Type B pancreatic cell (in vitro differentiated cells): ENCODE measurements at regions not wholly inside any gene's neighbourhood (a gene's known extent, or its start where the extent isn't known, plus 50 kb on each side); places are given as distances from the start of the nearest gene placed in this dataset.

Source experiments
- DNase-seq: peaks from one replicate; pipeline ENCODE4 v3.0.0; 2021; ENCODE audit warnings: mixed read lengths; ENCODE audit not compliant: unreplicated experiment; ENCODE audit errors: extremely low spot score
- H3K27ac Mint-ChIP-seq: 2 replicates; pipeline ENCODE4 v1.8.0; 2021; ENCODE audit warnings: mild to moderate bottlenecking, mixed read lengths
- H3K27me3 Mint-ChIP-seq: 2 replicates; pipeline ENCODE4 v1.8.0; 2021; ENCODE audit warnings: mixed read lengths
- H3K36me3 Mint-ChIP-seq: 2 replicates; pipeline ENCODE4 v1.8.0; 2021; ENCODE audit warnings: mixed read lengths
- H3K4me1 Mint-ChIP-seq: one replicate; pipeline ENCODE4 v1.8.0; 2021; ENCODE audit warnings: mixed read lengths; ENCODE audit not compliant: unreplicated experiment
- H3K4me3 Mint-ChIP-seq: 2 replicates; pipeline ENCODE4 v1.8.0; 2021; ENCODE audit warnings: mild to moderate bottlenecking, mixed read lengths
- H3K9me3 Mint-ChIP-seq: 2 replicates; pipeline ENCODE4 v1.8.0; 2021; ENCODE audit warnings: mixed read lengths
- CTCF ChIP-seq: fragments of 200-600 bp; sonication (generic); conservative IDR thresholded peaks from 2 replicates; pipeline ENCODE4 v1.5.0; 2021; ENCODE audit warnings: antibody characterized with exemption, mild to moderate bottlenecking

DNA sequence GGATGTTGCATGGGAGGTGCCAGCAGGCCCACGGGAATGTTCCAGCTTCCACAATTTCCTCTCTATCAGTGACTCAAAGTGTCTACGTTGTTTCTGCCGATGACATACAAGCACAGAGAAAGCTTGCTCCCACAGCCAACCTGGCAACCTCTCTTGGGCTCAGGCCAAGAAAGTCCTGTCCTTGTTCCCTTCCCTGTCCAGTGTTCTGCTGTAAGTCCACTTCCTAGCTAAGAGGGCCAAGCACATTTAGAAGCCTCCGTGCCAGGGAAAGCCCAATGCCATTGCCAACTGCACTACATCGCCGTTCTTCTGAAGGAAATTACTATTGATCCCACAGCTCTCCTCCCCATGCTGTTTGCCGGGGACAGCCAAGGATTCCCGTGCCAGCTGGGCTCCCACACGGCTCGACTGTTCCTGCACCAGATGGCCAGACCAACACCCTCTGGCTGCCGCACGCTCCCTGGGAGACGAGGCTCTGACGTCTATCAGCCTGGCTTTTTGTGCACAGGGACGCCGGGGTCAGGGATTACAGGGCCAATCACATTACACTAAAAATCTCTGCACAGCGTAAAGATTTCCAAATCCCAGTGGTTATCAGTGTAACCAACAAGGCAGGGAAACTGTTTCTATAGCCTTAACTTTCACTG lies 284.0 kb downstream of the BCOR start:
- H3K36me3 Mint-ChIP-seq = no peaks in the 10 kb centered on the region
- DNase-seq = no peak
- peaks cover 19% of the 10 kb centered on the region for H3K4me1 Mint-ChIP-seq
- H3K9me3 Mint-ChIP-seq = peaks cover 3% of the 10 kb centered on the region
- no peak for TF ChIP-seq CTCF
- no peak overlapping the region for H3K4me3 Mint-ChIP-seq
- peak overlapping the region; percentile 27 for H3K27ac Mint-ChIP-seq
- H3K27me3 Mint-ChIP-seq = peaks cover 13% of the 10 kb centered on the region

DNA sequence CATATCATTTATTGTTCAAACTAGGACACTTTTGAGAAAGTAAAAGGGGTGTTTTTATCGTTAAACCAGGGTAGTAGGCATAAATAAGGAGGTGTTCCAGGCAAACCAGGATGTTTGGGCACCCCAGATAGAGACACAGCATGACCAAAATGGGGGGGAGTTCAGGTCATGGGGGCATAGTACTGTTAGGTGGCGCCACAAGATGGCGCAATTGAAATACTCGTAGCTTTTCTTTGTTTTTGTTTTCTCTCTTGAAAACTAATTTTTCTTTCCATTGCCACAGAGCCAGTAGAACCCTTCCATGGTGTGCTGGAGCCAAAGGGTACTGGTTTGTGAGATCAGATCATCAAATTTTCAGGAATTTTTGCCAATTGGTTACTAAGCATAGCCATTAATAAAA lies 283.4 kb downstream of the BCOR start:
- Mint-ChIP-seq H3K9me3 (peaks cover 3% of the 10 kb centered on the region), H3K4me3 (no peak overlapping the region), H3K27me3 (peaks cover 13% of the 10 kb centered on the region), H3K4me1 (peaks cover 19% of the 10 kb centered on the region), H3K27ac (peak overlapping the region; percentile 27), H3K36me3 (no peaks in the 10 kb centered on the region)
- TF ChIP-seq CTCF = peak; percentile 66
- no peak for DNase-seq

DNA sequence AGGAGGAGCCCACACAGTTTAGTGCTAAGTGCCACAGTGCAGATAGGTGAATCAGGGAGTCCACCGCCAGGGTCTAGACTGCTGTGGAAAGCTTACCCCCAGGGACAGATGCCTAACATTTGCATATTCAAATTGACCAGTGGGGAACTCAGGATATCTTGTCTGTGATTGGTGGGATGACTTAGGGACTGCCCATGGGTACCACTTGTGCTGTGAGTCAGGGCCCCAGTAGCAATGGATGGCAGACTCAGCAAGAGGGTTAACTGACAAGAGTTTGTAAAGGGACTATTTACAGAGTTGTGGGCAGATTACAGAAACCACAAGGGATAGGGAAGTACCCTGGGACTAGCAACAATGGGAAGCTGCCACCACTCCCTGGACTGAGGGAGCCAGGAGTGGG lies 282.1 kb downstream of the BCOR start:
- no peak for TF ChIP-seq CTCF
- H3K4me1 Mint-ChIP-seq = peaks cover 23% of the 10 kb centered on the region
- H3K36me3 Mint-ChIP-seq = no peaks in the 10 kb centered on the region
- H3K4me3 Mint-ChIP-seq = no peak overlapping the region
- no peak for DNase-seq
- H3K27me3 Mint-ChIP-seq = peaks cover 17% of the 10 kb centered on the region
- H3K9me3 Mint-ChIP-seq = peaks cover 3% of the 10 kb centered on the region
- H3K27ac Mint-ChIP-seq = no peak overlapping the region

DNA sequence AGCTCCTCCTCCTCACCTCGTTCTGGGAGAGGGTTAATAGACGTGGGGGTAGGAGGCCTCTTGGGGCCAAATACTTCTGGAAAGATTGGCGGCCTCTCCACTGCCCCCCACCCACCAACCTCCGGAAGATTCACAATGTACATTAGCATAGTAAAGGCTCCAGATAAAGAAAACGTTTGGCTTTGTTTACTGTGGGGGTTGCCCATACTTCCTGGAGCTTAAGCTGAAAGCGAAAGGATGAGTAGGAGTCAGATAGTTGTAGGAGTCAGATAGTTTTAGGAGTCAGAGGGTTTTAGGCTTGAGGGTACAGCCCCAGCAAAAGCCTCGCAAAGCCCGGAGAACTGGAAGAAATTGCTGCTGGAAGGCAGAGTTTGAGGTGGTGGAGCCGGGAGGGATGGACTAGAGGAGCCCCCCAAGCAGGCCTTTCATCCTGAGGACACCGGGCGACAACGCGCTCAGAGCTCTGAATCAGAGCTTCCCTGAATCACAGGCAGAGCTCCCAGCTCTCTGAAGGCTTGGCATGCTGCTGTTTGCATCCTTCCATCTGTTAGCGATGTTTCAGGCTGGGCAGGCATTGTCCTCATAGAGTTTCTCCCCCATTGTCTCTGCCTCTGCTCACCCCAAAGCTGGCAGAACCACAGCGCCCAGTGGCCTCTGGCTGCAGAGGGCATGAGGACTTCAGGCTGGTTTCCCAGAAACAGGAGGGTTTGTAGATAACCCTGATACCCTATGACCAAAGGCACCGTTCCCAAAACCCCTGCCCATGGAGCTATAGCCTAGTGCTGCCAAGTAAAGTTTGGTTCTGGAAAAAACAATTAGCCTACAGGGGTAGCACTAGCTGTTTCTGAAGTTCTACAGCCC lies 280.7 kb downstream of the BCOR start:
- TF ChIP-seq CTCF = no peak
- Mint-ChIP-seq H3K4me1 (peaks cover 19% of the 10 kb centered on the region), H3K9me3 (peaks cover 3% of the 10 kb centered on the region), H3K4me3 (peak overlapping the region; percentile 2), H3K27ac (no peak overlapping the region), H3K27me3 (peaks cover 17% of the 10 kb centered on the region), H3K36me3 (no peaks in the 10 kb centered on the region)
- no peak for DNase-seq

GRCh38 chrX:39817754-39818470 lies 279.8 kb downstream of the BCOR start:
- Mint-ChIP-seq H3K27me3 (peaks cover 17% of the 10 kb centered on the region), H3K9me3 (peaks cover 3% of the 10 kb centered on the region), H3K4me3 (no peak overlapping the region), H3K4me1 (peaks cover 19% of the 10 kb centered on the region), H3K27ac (no peak overlapping the region), H3K36me3 (no peaks in the 10 kb centered on the region)
- no peak for TF ChIP-seq CTCF
- no peak for DNase-seq
